Neural crest cell (in vitro differentiated cells): ENCODE measurements at regions not wholly inside any gene's neighbourhood (a gene's known extent, or its start where the extent isn't known, plus 50 kb on each side); places are given as distances from the start of the nearest gene placed in this dataset.

Experiments
- DNase-seq: peaks from one replicate; pipeline ENCODE4 v3.0.0; 2021; ENCODE audit warnings: low read depth, mixed read lengths, low spot score
- H3K27ac Mint-ChIP-seq: one replicate; pipeline ENCODE4 v1.8.0; 2021; ENCODE audit warnings: mild to moderate bottlenecking, mixed read lengths; ENCODE audit not compliant: unreplicated experiment
- H3K27me3 Mint-ChIP-seq: 2 replicates; pipeline ENCODE4 v1.8.0; 2021; ENCODE audit warnings: low read depth, mild to moderate bottlenecking, mixed read lengths
- H3K36me3 Mint-ChIP-seq: 2 replicates; pipeline ENCODE4 v1.8.0; 2021; ENCODE audit warnings: low read depth, mild to moderate bottlenecking, mixed read lengths
- H3K4me1 Mint-ChIP-seq: 2 replicates; pipeline ENCODE4 v1.8.0; 2021; ENCODE audit warnings: mixed read lengths
- H3K4me3 Mint-ChIP-seq: one replicate; pipeline ENCODE4 v1.8.0; 2021; ENCODE audit warnings: mild to moderate bottlenecking, mixed read lengths
- H3K9me3 Mint-ChIP-seq: 2 replicates; pipeline ENCODE4 v1.8.0; 2021; ENCODE audit warnings: mixed read lengths
- TF ChIP-seq, protein P1 (sequence below): fragments of 200-600 bp; sonication (generic); conservative IDR thresholded peaks from 2 replicates; pipeline ENCODE4 v1.5.0; 2021; ENCODE audit warnings: antibody characterized with exemption, mild to moderate bottlenecking

DNA sequence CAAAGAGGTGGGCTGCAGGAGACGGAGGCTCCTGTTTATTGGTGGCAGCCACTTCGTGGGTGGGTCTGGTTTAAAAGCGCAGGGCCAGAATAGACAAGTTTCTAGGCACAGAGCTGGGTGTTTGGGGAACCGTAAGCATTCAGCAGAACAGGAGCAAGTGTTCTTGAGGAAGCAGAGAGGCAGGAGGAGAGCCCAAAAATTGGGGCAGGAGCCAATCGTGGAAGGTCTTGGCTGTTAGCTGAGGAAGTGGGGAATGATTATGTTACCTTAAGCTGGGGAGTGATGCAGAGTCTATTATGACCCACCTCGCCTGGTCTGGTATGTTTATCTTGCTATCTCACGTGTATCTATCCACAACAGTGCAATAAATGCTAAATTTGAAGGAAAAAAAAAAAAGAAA lies 64.3 kb upstream of the ATL2 start:
- H3K4me3 Mint-ChIP-seq = no peak overlapping the region
- H3K9me3 Mint-ChIP-seq = no peaks in the 10 kb centered on the region
- no peaks in the 10 kb centered on the region for H3K36me3 Mint-ChIP-seq
- H3K4me1 Mint-ChIP-seq = peaks cover 34% of the 10 kb centered on the region
- peaks cover 13% of the 10 kb centered on the region for H3K27me3 Mint-ChIP-seq
- TF ChIP-seq, protein P1, sequence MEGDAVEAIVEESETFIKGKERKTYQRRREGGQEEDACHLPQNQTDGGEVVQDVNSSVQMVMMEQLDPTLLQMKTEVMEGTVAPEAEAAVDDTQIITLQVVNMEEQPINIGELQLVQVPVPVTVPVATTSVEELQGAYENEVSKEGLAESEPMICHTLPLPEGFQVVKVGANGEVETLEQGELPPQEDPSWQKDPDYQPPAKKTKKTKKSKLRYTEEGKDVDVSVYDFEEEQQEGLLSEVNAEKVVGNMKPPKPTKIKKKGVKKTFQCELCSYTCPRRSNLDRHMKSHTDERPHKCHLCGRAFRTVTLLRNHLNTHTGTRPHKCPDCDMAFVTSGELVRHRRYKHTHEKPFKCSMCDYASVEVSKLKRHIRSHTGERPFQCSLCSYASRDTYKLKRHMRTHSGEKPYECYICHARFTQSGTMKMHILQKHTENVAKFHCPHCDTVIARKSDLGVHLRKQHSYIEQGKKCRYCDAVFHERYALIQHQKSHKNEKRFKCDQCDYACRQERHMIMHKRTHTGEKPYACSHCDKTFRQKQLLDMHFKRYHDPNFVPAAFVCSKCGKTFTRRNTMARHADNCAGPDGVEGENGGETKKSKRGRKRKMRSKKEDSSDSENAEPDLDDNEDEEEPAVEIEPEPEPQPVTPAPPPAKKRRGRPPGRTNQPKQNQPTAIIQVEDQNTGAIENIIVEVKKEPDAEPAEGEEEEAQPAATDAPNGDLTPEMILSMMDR = no peak
- no peak for DNase-seq
- no peak overlapping the region for H3K27ac Mint-ChIP-seq

DNA sequence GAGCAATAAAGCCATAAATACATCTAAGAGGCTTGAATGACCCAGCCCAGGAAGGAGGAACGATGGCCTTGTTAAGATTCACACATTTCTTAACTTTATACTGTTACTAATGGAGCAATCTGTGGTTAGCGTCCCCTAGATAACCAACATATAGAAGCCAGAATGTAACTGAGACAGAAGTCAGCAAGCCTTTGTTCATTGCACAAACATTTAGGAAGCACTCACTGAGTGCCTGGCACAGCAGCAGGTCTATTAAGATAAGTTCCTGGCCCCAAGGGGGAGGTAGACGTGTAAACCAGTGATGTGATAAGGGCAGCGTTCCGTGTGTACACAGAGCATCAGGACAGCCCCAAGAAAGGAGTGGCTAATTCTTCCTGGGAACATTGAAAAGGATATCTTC lies 63.6 kb upstream of the ATL2 start:
- H3K27me3 Mint-ChIP-seq = peaks cover 13% of the 10 kb centered on the region
- H3K27ac Mint-ChIP-seq = no peak overlapping the region
- H3K4me1 Mint-ChIP-seq = peaks cover 34% of the 10 kb centered on the region
- no peak overlapping the region for H3K4me3 Mint-ChIP-seq
- H3K9me3 Mint-ChIP-seq = no peaks in the 10 kb centered on the region
- H3K36me3 Mint-ChIP-seq = no peaks in the 10 kb centered on the region
- DNase-seq = no peak
- TF ChIP-seq, protein P1 = no peak

DNA sequence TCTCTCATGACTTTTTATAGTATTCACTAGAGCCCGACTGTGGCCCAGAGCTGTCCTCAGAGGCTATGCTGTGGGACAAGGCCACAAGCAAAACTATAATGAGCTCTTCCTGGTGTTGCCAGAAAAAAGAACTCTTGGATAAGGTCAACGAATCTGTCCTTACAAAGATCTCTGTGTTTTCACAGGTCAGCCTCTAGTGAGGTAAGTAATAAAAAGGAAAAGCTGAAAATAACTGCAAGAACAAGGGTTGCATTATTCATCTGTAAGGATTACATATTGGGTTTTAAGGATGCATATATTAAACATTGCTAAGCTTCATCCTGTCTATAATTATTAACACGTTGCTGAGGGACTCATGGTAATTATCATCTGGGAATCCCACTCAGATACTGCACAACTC lies 62.8 kb upstream of the ATL2 start:
- Mint-ChIP-seq H3K36me3 (no peaks in the 10 kb centered on the region), H3K9me3 (no peaks in the 10 kb centered on the region), H3K4me1 (peaks cover 34% of the 10 kb centered on the region), H3K27me3 (peaks cover 13% of the 10 kb centered on the region), H3K4me3 (peak overlapping the region; percentile 14), H3K27ac (no peak overlapping the region)
- TF ChIP-seq, protein P1 = no peak
- no peak for DNase-seq

DNA sequence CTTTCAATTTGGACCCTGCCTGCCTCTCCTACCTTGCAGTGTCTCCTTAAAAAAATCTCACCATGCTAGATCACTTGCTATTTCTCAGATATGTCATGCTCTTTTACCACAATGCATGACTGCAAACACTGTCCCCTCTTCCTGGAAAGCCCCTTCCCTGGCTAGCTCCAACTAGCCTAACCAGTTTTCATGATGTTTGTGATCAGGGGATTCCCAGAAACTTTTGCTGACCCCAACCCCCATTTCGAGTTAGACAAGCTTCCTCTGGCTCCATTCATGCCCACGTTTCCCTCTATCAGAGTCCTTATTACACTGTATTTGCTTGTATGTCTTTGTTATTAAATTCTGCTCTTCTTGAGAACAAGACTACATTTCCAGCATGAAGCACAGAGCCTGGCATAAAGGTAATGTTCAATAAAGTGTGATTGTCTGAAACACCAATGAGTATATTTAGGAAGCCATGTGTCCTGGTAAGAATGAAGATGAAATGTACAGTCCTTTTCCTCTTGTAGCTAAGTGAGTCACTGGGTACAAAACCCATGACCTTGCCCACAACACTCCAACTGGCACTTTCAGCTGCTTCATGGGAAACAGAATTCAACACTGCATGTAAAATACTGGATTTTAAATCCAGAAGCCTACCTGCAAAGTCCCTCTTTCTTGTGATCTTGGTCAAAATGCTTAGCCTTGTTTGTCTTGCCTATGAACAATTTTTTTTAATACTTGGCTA lies 62.0 kb upstream of the ATL2 start:
- H3K27ac Mint-ChIP-seq = peak overlapping the region; percentile 1
- TF ChIP-seq, protein P1 = no peak
- H3K4me3 Mint-ChIP-seq = no peak overlapping the region
- peaks cover 11% of the 10 kb centered on the region for H3K27me3 Mint-ChIP-seq
- peaks cover 3% of the 10 kb centered on the region for H3K9me3 Mint-ChIP-seq
- no peak for DNase-seq
- no peaks in the 10 kb centered on the region for H3K36me3 Mint-ChIP-seq
- peaks cover 34% of the 10 kb centered on the region for H3K4me1 Mint-ChIP-seq

DNA sequence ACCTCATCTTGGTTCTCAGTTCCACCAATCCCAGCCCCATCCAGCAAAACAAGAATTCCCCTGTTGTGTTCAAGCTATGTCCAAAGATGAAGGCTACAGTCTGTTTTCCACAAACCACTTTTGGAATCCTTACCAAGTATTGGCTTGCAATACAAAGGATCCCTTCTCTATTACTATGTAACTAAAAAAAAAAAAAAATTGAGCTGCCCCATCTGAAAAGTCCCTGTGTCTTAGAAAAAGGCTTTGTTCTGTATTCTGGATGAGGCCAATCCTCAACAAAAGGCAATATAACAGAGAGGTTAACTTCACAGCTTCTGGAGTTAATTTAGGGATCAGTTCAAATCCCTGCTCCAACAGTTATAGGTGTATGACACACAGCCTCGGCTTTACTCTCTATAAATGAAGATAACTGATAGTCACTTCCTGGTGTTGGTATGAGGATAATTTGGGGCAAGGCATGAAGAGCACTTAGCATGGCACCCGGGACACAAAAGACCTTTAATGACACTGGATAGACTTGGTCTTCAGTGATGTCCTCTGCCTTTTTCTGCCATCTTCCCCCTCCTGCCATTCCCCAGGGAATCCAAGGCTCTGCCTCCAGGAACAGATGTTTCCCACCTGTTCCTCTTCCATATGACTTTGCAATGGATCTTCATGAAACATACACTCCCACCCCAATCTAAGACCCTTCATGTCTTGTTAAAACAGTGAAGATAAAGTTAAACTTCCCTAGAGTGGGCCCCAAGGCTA lies 61.2 kb upstream of the ATL2 start:
- Mint-ChIP-seq H3K36me3 (no peaks in the 10 kb centered on the region), H3K27me3 (peaks cover 7% of the 10 kb centered on the region), H3K4me3 (peak overlapping the region; percentile 20), H3K27ac (peak overlapping the region; percentile 1), H3K9me3 (peaks cover 3% of the 10 kb centered on the region), H3K4me1 (peaks cover 39% of the 10 kb centered on the region)
- TF ChIP-seq, protein P1 = no peak
- no peak for DNase-seq
